CD4-positive, alpha-beta T cell (primary cell): ENCODE measurements at regions not wholly inside any gene's neighbourhood (a gene's known extent, or its start where the extent isn't known, plus 50 kb on each side); places are given as distances from the start of the nearest gene placed in this dataset.
"Not testable (repeated sequence)": the region's sequence is repeated elsewhere in the genome, so short reads cannot be mapped to it uniquely, and the experiment has no call there.

Experiments used
- ATAC-seq: fragments of 200-7000 bp; cut with Tn5 transposase; one replicate; pipeline ENCODE4 v1.10.0; 2022; ENCODE audit warnings: mild to moderate bottlenecking; ENCODE audit not compliant: poor library complexity
- CTCF ChIA-PET: fragments of 350-600 bp; sonication (Branson Sonifier 250); formaldehyde crosslinking; loops from one replicate; lab custom pipeline; 2021; ENCODE audit warnings: antibody characterized with exemption, inconsistent platforms; lab: Charles Lee
- POLR2A ChIA-PET: fragments of 350-600 bp; sonication (Branson Sonifier 250); formaldehyde crosslinking; loops from one replicate; lab custom pipeline; 2021; ENCODE audit warnings: antibody characterized with exemption, inconsistent platforms; lab: Charles Lee
- DNase-seq, 14 experiments: peaks; one replicate each; pipeline ENCODE4 v3.0.0-alpha.2; 2013 to 2020; ENCODE audit warnings: mixed read lengths in 2 of 14
- H3K27ac ChIP-seq, 2 donors: one replicate each; pipeline versions ENCODE4 v1.5.1 to v1.7.0; 2013; ENCODE audit warnings: low read length in 2 of 2, low read depth in 1 of 2, mild to moderate bottlenecking in 1 of 2
- H3K27me3 ChIP-seq, 2 experiments: 1 replicate in 1 of 2; 2 replicates in 1 of 2; pipeline versions ENCODE4 v1.6.1 to v1.7.0; 2013; ENCODE audit warnings: low read length in 2 of 2, control low read depth in 1 of 2, mild to moderate bottlenecking in 1 of 2, moderate library complexity in 1 of 2; ENCODE audit not compliant: insufficient read depth in 2 of 2, control insufficient read depth in 1 of 2
- H3K36me3 ChIP-seq: one replicate; pipeline ENCODE4 v1.6.1; 2013; ENCODE audit warnings: low read length, control low read depth; ENCODE audit not compliant: insufficient read depth
- H3K4me1 ChIP-seq: one replicate; pipeline ENCODE4 v1.6.1; 2013; ENCODE audit warnings: low read length, control low read depth; ENCODE audit not compliant: insufficient read depth
- H3K4me3 ChIP-seq: one replicate; pipeline ENCODE4 v1.5.1; 2013; ENCODE audit warnings: mild to moderate bottlenecking, low read length, moderate library complexity
- H3K9me3 ChIP-seq, 2 experiments: 1 replicate in 1 of 2; 2 replicates in 1 of 2; pipeline versions ENCODE4 v1.6.1 to v1.7.0; 2013; ENCODE audit warnings: low read length in 2 of 2, mild to moderate bottlenecking in 2 of 2, control low read depth in 1 of 2, moderate library complexity in 1 of 2; ENCODE audit not compliant: control insufficient read depth in 1 of 2, insufficient read depth in 1 of 2
- H3K27ac Mint-ChIP-seq: one replicate; pipeline ENCODE4 v1.8.0; 2020; ENCODE audit warnings: mixed read lengths
- H3K27me3 Mint-ChIP-seq: one replicate; pipeline ENCODE4 v1.8.0; 2021; ENCODE audit warnings: mixed read lengths
- H3K36me3 Mint-ChIP-seq: one replicate; pipeline ENCODE4 v1.8.0; 2021; ENCODE audit warnings: low read depth, mixed read lengths
- H3K4me1 Mint-ChIP-seq: one replicate; pipeline ENCODE4 v1.8.0; 2021; ENCODE audit warnings: low read depth, mixed read lengths
- H3K4me3 Mint-ChIP-seq: one replicate; pipeline ENCODE4 v1.8.0; 2020; ENCODE audit warnings: mild to moderate bottlenecking, mixed read lengths
- H3K9me3 Mint-ChIP-seq: one replicate; pipeline ENCODE4 v1.8.0; 2020; ENCODE audit warnings: mixed read lengths
- intact Hi-C, 2 experiments: fragments of 100-400 bp; cut with DNase I in 1 of 2; cut with micrococcal nuclease in 1 of 2; formaldehyde crosslinking; loops; one replicate each; pipeline versions ENCODE4 v1.15.1 to v1.9.0; 2023 to 2025; cut with DNase I, micrococcal nuclease
- TF ChIP-seq, protein P1 (sequence below): fragments of 200-600 bp; IDR thresholded peaks from one replicate; pipeline ENCODE4 v1.8.0; 2022; ENCODE audit warnings: antibody characterized with exemption, mild to moderate bottlenecking

DNA sequence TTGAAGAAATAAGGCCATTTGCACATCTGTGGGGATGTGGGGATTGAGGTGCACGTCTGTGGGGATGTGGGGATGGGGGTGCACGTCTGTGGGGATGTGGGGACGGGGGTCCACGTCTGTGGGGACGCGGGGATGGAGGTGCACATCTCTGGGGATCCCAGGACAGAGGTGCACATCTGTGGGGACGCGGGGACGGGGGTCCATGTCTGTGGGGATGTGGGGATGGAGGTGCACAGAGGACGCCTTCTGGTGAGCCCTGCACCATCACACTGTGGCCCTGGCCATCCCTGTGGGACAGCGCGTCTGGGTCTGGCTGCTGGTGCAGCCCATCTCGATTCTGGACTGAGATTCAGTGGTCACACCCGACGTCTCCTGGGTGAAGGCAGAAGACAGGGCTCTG is 161.4 kb downstream of the LAT start:
- H3K9me3 ChIP-seq = no peaks in the 10 kb centered on the region
- no peaks in the 10 kb centered on the region for H3K9me3 Mint-ChIP-seq
- POLR2A ChIA-PET = no interaction called here
- H3K4me3 ChIP-seq = no peak overlapping the region
- peaks cover 22% of the 10 kb centered on the region for H3K36me3 Mint-ChIP-seq
- DNase-seq (no peak), ATAC-seq (no peak)
- TF ChIP-seq, protein P1, sequence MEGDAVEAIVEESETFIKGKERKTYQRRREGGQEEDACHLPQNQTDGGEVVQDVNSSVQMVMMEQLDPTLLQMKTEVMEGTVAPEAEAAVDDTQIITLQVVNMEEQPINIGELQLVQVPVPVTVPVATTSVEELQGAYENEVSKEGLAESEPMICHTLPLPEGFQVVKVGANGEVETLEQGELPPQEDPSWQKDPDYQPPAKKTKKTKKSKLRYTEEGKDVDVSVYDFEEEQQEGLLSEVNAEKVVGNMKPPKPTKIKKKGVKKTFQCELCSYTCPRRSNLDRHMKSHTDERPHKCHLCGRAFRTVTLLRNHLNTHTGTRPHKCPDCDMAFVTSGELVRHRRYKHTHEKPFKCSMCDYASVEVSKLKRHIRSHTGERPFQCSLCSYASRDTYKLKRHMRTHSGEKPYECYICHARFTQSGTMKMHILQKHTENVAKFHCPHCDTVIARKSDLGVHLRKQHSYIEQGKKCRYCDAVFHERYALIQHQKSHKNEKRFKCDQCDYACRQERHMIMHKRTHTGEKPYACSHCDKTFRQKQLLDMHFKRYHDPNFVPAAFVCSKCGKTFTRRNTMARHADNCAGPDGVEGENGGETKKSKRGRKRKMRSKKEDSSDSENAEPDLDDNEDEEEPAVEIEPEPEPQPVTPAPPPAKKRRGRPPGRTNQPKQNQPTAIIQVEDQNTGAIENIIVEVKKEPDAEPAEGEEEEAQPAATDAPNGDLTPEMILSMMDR = no peak
- H3K36me3 ChIP-seq = peaks cover 2% of the 10 kb centered on the region
- CTCF ChIA-PET = no interaction called here
- H3K4me1 ChIP-seq = peaks cover 25% of the 10 kb centered on the region
- H3K4me1 Mint-ChIP-seq = peaks cover 45% of the 10 kb centered on the region
- H3K4me3 Mint-ChIP-seq = no peak overlapping the region
- H3K27ac ChIP-seq = no peak overlapping the region
- no peaks in the 10 kb centered on the region for H3K27me3 ChIP-seq
- intact Hi-C loops = no loop called here
- peak overlapping the region; percentile 97 for H3K27ac Mint-ChIP-seq
- H3K27me3 Mint-ChIP-seq = no peaks in the 10 kb centered on the region

DNA sequence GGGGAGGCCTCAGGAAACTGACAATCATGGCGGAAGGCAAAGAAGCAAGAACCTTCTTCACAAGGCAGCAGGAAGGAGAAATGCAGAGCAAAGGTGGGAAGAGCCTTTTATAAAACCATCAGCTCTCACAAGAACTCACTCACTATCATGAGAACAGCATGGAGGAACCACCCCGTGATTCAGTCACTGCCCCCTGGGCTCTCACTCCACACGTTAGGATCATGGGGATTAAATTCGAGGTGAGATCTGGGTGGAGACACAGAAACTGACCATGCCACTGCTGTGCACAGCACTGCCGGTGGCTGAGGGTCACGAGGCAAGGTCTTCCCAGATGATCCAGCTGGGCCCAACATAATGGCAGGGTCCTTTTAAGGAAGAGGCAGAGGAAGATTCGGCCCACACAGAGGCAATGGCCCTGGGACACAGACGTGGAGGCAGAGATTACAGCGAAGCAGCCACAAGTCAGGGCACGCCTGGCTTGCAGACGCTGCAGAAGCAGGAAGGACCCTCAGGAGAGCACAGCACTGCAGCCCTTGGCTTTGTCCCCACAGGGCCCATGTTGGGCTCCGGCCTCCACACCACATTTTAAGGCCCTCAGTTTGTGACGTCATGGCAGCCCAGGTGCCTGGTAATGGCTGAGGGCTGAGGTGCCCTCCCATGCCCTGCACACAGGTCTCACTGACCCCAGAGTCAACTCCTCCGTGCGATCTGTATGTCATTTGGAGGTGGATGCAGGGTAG is 160.8 kb downstream of the LAT start:
- H3K27me3 ChIP-seq, H3K4me3 Mint-ChIP-seq, intact Hi-C loops: not testable (repeated sequence)

GRCh38 chr16:29145086-29145485 is 160.2 kb downstream of the LAT start:
- CTCF ChIA-PET, POLR2A ChIA-PET, H3K9me3 ChIP-seq, intact Hi-C loops, DNase-seq, H3K27ac ChIP-seq, H3K4me3 ChIP-seq, H3K9me3 Mint-ChIP-seq, H3K4me3 Mint-ChIP-seq, H3K36me3 ChIP-seq, ATAC-seq, H3K27me3 Mint-ChIP-seq, H3K27me3 ChIP-seq: not testable (repeated sequence)
- H3K27ac Mint-ChIP-seq = peak overlapping the region; percentile 97
- peaks cover 26% of the 10 kb centered on the region for H3K36me3 Mint-ChIP-seq
- H3K4me1 Mint-ChIP-seq = peaks cover 38% of the 10 kb centered on the region
- H3K4me1 ChIP-seq = peaks cover 24% of the 10 kb centered on the region

More for the DNA sequence above, 160.8 kb downstream of the LAT start:
- H3K27me3 Mint-ChIP-seq, ATAC-seq, H3K4me3 ChIP-seq, CTCF ChIA-PET, H3K9me3 ChIP-seq, DNase-seq, H3K36me3 ChIP-seq, H3K27ac ChIP-seq, POLR2A ChIA-PET, H3K9me3 Mint-ChIP-seq: not testable (repeated sequence)
- H3K36me3 Mint-ChIP-seq = peaks cover 22% of the 10 kb centered on the region
- H3K4me1 ChIP-seq = peaks cover 25% of the 10 kb centered on the region
- H3K4me1 Mint-ChIP-seq = peaks cover 44% of the 10 kb centered on the region
- peak overlapping the region; percentile 97 for H3K27ac Mint-ChIP-seq

DNA sequence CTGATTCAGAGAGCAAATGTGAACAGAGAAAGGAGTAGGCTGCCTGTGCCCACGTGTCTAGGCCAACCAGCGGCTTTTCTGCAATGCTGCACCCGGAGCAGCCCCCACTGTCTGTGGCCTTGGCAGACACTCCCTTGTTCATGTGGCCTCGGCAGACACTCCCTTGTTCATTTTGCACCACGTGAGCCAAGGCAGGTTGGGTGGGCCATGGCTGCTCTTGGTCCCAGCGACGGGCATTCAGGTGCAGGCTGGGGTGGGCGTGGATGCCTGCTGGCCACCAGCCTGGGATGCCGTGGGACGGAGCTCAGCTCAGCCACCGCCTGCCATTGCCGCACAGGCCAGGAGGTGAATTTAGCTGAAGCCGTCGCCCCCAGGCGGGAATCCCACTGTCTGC is 159.8 kb downstream of the LAT start:
- H3K27me3 Mint-ChIP-seq, H3K27ac ChIP-seq, H3K27me3 ChIP-seq, CTCF ChIA-PET, H3K4me3 ChIP-seq, ATAC-seq, H3K9me3 Mint-ChIP-seq, DNase-seq, H3K36me3 ChIP-seq, intact Hi-C loops, POLR2A ChIA-PET, H3K4me3 Mint-ChIP-seq, H3K9me3 ChIP-seq: not testable (repeated sequence)
- Mint-ChIP-seq H3K27ac (peak overlapping the region; percentile 97), H3K4me1 (peaks cover 34% of the 10 kb centered on the region), H3K36me3 (peaks cover 26% of the 10 kb centered on the region)
- peaks cover 20% of the 10 kb centered on the region for H3K4me1 ChIP-seq

DNA sequence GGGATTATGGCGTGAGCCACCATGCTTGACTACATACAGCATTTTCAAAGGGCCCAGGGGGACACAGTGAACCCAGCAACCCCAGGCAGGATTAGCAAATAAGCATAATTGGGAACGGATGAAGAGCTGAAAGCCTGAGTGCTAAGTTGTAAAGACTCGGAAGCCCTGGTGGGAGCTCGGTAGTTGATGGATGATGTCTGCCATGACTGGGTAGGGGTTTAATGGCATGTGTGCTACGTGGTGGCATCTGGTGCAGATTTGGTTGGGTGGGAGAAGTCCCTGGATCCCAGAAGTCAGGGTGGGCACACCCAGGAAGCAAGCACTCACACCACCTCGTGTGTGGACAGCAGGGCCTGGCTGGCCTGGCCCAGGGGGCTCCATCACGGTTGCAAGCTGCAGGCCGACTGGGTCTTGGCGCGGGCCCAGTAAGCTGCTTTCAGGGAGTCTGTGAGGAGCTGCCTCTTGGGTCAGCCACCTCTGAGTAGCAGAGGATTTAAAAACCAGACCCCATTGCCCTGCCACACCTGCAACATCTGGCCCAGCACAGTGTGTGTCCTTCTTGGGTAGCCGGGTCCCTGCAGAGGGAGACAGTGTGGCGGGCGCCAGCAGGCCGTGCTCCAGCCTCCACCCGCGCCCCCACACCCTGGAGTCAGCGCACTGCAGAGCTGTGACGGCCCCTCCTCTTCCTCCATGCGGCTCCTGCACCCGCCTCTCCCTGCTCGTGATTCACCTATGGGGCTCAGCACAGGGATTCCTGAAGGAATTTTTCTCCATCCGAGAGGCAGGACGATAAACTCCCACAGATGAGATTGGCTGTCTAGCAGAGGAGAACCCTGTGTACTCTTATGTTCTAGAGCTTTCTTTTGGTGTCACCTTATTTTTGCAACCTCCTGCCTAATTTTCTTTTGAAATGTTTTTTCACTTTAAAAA is 159.2 kb downstream of the LAT start:
- CTCF ChIA-PET, H3K27me3 ChIP-seq, POLR2A ChIA-PET, ATAC-seq, H3K9me3 ChIP-seq, DNase-seq, H3K27ac ChIP-seq, H3K4me3 Mint-ChIP-seq, H3K9me3 Mint-ChIP-seq, H3K27me3 Mint-ChIP-seq, H3K36me3 ChIP-seq, H3K4me3 ChIP-seq, intact Hi-C loops: not testable (repeated sequence)
- H3K27ac Mint-ChIP-seq = peak overlapping the region; percentile 97
- H3K36me3 Mint-ChIP-seq = peaks cover 20% of the 10 kb centered on the region
- peaks cover 13% of the 10 kb centered on the region for H3K4me1 ChIP-seq
- peaks cover 27% of the 10 kb centered on the region for H3K4me1 Mint-ChIP-seq

- H3K4me1 ChIP-seq, DNase-seq, H3K9me3 Mint-ChIP-seq, H3K27me3 Mint-ChIP-seq, intact Hi-C loops, POLR2A ChIA-PET, H3K9me3 ChIP-seq, H3K4me3 ChIP-seq, ATAC-seq, H3K4me3 Mint-ChIP-seq, CTCF ChIA-PET, H3K27ac ChIP-seq, H3K27me3 ChIP-seq, H3K36me3 ChIP-seq: not testable (repeated sequence)
- H3K27ac Mint-ChIP-seq = peak overlapping the region; percentile 80
- H3K4me1 Mint-ChIP-seq = peaks cover 23% of the 10 kb centered on the region
- peaks cover 16% of the 10 kb centered on the region for H3K36me3 Mint-ChIP-seq
Measured at GRCh38 chr16:29142506-29142905, 157.7 kb downstream of the LAT start.
